A549 (cell line): ENCODE measurements at regions not wholly inside any gene's neighbourhood (a gene's known extent, or its start where the extent isn't known, plus 50 kb on each side); places are given as distances from the start of the nearest gene placed in this dataset.

Experiments
- ATAC-seq, 2 experiments: fragments of 200-7000 bp in 1 of 2; fragments of >200 bp in 1 of 2; cut with Nextera tagmentation in 1 of 2; cut with Tn5 transposase in 1 of 2; 3 replicates each; pipeline versions ENCODE4 v1.8.0 to v1.9.1; 2018 to 2020; ENCODE audit warnings: mild to moderate bottlenecking in 1 of 2, moderate library complexity in 1 of 2
- CTCF ChIA-PET: fragments of 300-600 bp; sonication (Branson Sonifier 250); formaldehyde crosslinking; extraction: SDS; loops from one replicate; lab custom pipeline; 2021; ENCODE audit warnings: antibody characterized with exemption, inconsistent platforms; lab: Yijun Ruan, JAX
- POLR2A ChIA-PET: fragments of 350-600 bp; formaldehyde crosslinking; extraction: SDS; loops from one replicate; lab custom pipeline; 2021; ENCODE audit warnings: antibody characterized with exemption, inconsistent platforms; lab: Yijun Ruan, JAX
- DNase-seq, 2 experiments: peaks; one replicate each; pipeline versions ENCODE4 v3.0.0 to v3.0.0-alpha.2; 2011 to 2016; ENCODE audit warnings: low read depth in 1 of 2, low spot score in 1 of 2
- FAIRE-seq: peaks from 2 replicates; lab custom pipeline; 2011; peaks lifted over from hg19 to GRCh38; lab: Jason Lieb, UNC
- H3K27ac ChIP-seq, 2 experiments: fragments of >200 bp; sonication (Bioruptor Twin); formaldehyde crosslinking; 3 replicates each; pipeline ENCODE4 v1.5.1; 2016 to 2017
- H3K4me1 ChIP-seq: fragments of >200 bp; sonication (Bioruptor Twin); formaldehyde crosslinking; 3 replicates; pipeline ENCODE4 v1.6.1; 2016
- H3K4me2 ChIP-seq: fragments of >200 bp; sonication (Bioruptor Twin); formaldehyde crosslinking; 3 replicates; pipeline ENCODE4 v1.6.1; 2016
- H3K4me3 ChIP-seq: fragments of >200 bp; sonication (Bioruptor Twin); formaldehyde crosslinking; 3 replicates; pipeline ENCODE4 v1.5.1; 2016
- H3K9me3 ChIP-seq: fragments of >200 bp; sonication (Bioruptor Twin); formaldehyde crosslinking; 3 replicates; pipeline ENCODE4 v1.6.1; 2016
- CBX2 ChIP-seq: fragments of 200-600 bp; sonication (generic); IDR thresholded peaks from 2 replicates; pipeline ENCODE4 v1.6.1; 2016; ENCODE audit warnings: low read depth, mild to moderate bottlenecking, borderline replicate concordance
- CHD2 ChIP-seq: fragments of 150-350 bp; IDR thresholded peaks from 2 replicates; pipeline ENCODE4 v1.6.1; 2014; ENCODE audit warnings: low read length; ENCODE audit not compliant: partially characterized antibody
- EHF ChIP-seq: fragments of 250-450 bp; sonication (Bioruptor Pico); IDR thresholded peaks from 2 replicates; pipeline ENCODE4 v1.5.0; 2020; ENCODE audit warnings: mild to moderate bottlenecking
- EHMT2 ChIP-seq: fragments of 200-600 bp; sonication (generic); IDR thresholded peaks from 2 replicates; pipeline ENCODE4 v1.6.1; 2016; ENCODE audit warnings: antibody characterized with exemption, low read depth, mild to moderate bottlenecking, moderate library complexity
- GATA3 ChIP-seq: IDR thresholded peaks from 2 replicates; pipeline ENCODE4 v1.6.1; 2012; ENCODE audit warnings: borderline replicate concordance
- HEYL ChIP-seq: fragments of 250-450 bp; sonication (Bioruptor Pico); IDR thresholded peaks from 2 replicates; pipeline ENCODE4 v1.8.0; 2021; ENCODE audit warnings: mild to moderate bottlenecking, moderate library complexity
- HOXA7 ChIP-seq: fragments of 250-450 bp; sonication (Bioruptor Pico); IDR thresholded peaks from 2 replicates; pipeline ENCODE4 v1.5.0; 2020; ENCODE audit warnings: mild to moderate bottlenecking, moderate library complexity
- JUN ChIP-seq, 2 experiments: fragments of >200 bp; sonication (Bioruptor Twin); formaldehyde crosslinking; IDR thresholded peaks; 2 replicates in 1 of 2; 3 replicates in 1 of 2; pipeline ENCODE4 v1.6.1; 2016 to 2017
- MAFK ChIP-seq: fragments of 450-650 bp; IDR thresholded peaks from 2 replicates; pipeline ENCODE4 v1.6.1; 2014; ENCODE audit not compliant: partially characterized antibody
- MAZ ChIP-seq: fragments of 150-350 bp; IDR thresholded peaks from 2 replicates; pipeline ENCODE4 v1.6.1; 2014; ENCODE audit warnings: antibody characterized with exemption, low read depth, low read length, borderline replicate concordance
- NFE2L2 ChIP-seq: fragments of 150-350 bp; conservative IDR thresholded peaks from 2 replicates; pipeline ENCODE4 v1.6.1; 2014; ENCODE audit warnings: low read length
- NPAS2 ChIP-seq: fragments of 250-450 bp; sonication (Bioruptor Pico); IDR thresholded peaks from 2 replicates; pipeline ENCODE4 v1.8.0; 2022; ENCODE audit warnings: mild to moderate bottlenecking, moderate library complexity, borderline replicate concordance
- RAD21 ChIP-seq, 2 experiments: fragments of >200 bp in 1 of 2; sonication (Bioruptor Twin) in 1 of 2; formaldehyde crosslinking in 1 of 2; IDR thresholded peaks in 1 of 2; conservative IDR thresholded peaks in 1 of 2; 2 replicates in 1 of 2; 3 replicates in 1 of 2; pipeline ENCODE4 v1.6.1; 2012 to 2018; ENCODE audit warnings: inconsistent platforms in 1 of 2
- SMC3 ChIP-seq: fragments of >200 bp; sonication (Bioruptor Twin); formaldehyde crosslinking; IDR thresholded peaks from 3 replicates; pipeline ENCODE4 v1.6.1; 2018; ENCODE audit warnings: inconsistent platforms
- SREBF2 ChIP-seq: fragments of 450-650 bp; IDR thresholded peaks from 2 replicates; pipeline ENCODE4 v1.6.1; 2014; ENCODE audit warnings: mild to moderate bottlenecking, moderate library complexity
- WGBS: methylation state at CpG from one replicate; pipeline ENCODE4 v1.1.6; 2017; ENCODE audit errors: missing lambda C conversion rate; 5-methylcytosine and 5-hydroxymethylcytosine counted together
- TF ChIP-seq, protein P1 (sequence below): IDR thresholded peaks from 2 replicates; pipeline ENCODE4 v1.6.1; 2012
- TF ChIP-seq, protein P2 (sequence below): IDR thresholded peaks from 2 replicates; pipeline ENCODE4 v1.6.1; 2012
- TF ChIP-seq, protein P3 (sequence below): fragments of 250-450 bp; sonication (Bioruptor Pico); IDR thresholded peaks from 2 replicates; pipeline ENCODE4 v1.5.0; 2021; ENCODE audit warnings: mild to moderate bottlenecking, moderate library complexity, borderline replicate concordance
- TF ChIP-seq, protein P4 (sequence below): fragments of 150-350 bp; IDR thresholded peaks from 2 replicates; pipeline ENCODE4 v1.6.1; 2014; ENCODE audit warnings: low read depth, mild to moderate bottlenecking, low read length
- TF ChIP-seq, protein P5 (sequence below): fragments of >200 bp; sonication (Bioruptor Twin); formaldehyde crosslinking; IDR thresholded peaks from 3 replicates; pipeline ENCODE4 v1.5.1; 2016

DNA sequence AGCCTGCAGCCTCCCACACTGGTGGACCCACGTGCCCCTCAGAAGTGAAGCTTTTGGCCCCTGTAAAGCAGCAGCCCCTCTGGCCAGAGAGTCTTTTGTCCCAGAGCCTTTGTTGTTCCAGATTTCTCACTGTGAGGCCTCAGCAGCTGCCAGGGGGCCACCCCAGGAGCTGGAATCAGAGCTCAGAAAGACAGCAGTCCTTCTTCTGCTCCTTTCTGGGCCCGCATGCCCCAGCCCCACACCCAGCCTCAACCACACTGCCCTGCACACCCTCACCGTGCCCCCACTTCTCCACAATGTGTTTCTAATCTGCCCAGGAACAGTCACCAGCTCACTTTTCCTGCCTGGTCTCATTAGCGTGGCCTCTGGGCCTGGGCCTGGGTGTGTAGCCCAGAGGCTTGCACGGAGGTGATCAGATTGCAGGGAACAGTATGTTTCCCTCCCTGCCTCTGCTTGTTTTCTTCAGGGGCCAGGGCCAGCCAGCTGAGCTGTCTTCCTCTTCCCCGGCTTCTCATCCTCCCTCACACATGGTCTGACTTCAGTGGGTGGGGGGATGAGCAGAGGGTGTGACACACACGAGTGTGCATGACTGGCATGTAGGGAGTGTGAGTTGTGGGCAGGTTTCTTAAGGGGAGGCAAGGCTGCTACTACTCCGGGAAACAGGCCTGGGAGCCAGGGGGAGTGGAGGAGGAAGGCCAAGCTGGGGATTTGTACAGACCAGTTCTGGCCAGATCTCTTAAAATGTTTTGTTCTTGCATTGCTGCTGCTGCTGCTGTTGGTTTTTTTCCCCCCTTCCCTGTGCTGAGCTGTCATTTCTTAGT lies 82.5 kb upstream of the ZNF648 start:
- no peaks in the 10 kb centered on the region for H3K4me1 ChIP-seq
- TF ChIP-seq, protein P1, sequence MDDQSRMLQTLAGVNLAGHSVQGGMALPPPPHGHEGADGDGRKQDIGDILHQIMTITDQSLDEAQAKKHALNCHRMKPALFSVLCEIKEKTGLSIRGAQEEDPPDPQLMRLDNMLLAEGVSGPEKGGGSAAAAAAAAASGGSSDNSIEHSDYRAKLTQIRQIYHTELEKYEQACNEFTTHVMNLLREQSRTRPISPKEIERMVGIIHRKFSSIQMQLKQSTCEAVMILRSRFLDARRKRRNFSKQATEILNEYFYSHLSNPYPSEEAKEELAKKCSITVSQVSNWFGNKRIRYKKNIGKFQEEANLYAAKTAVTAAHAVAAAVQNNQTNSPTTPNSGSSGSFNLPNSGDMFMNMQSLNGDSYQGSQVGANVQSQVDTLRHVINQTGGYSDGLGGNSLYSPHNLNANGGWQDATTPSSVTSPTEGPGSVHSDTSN, result no peak
- no peak for TF ChIP-seq EHF (CRISPR knock-in tag)
- TF ChIP-seq GATA3, result no peak
- TF ChIP-seq CHD2, result no peak
- TF ChIP-seq CBX2, result no peak
- TF ChIP-seq NFE2L2, result no peak
- TF ChIP-seq, all 56 proteins: peak for 0
- no peak overlapping the region for H3K27ac ChIP-seq
- DNase-seq, result no peak
- H3K4me3 ChIP-seq, result no peak overlapping the region
- POLR2A ChIA-PET, result no interaction called here
- no peaks in the 10 kb centered on the region for H3K9me3 ChIP-seq
- CTCF ChIA-PET, result interaction anchor here (0.6 to 7.1 kb wide), 51 partner anchors 9 to 1679 kb away, joined by 3 to 128 read pairs (median 4); partner anchors contain the start of gene GLUL
- ATAC-seq, result no peak; a peak in 2 of 6 replicates
- WGBS, result 57% methylated on average over 8 of the region's 8 CpGs
- no peak for FAIRE-seq
- no peak overlapping the region for H3K4me2 ChIP-seq

DNA sequence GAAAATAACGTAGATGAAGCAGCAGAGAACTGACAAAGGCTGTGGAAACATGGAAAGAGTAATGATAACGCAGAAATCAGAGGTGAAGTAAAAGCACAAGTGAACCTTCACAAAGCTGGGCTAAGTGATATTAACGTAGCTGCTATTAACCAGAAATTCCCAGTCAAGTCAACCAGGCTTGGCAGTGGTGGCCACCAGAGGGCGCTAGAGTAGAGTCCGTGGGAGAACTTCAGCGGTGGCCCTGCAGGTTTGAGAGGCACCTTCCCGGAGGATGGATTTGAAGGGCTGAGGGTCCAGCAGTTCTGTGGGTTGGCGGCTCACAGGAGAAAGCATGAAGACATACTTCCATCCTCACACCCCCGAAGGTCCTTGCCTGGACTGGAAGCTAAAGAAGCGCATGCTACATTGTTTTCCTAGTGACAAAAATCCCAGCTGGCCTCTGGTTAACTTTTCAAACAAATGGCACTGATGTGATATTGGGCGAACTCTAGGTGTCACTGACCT lies 81.7 kb upstream of the ZNF648 start:
- ATAC-seq (peak; percentile 87 to 97; a peak in 5 of 6 replicates), FAIRE-seq (peak; percentile 84)
- Histone ChIP-seq H3K4me1 (no peaks in the 10 kb centered on the region), H3K9me3 (no peaks in the 10 kb centered on the region), H3K27ac (no peak overlapping the region)
- POLR2A ChIA-PET, result interaction anchor here (1.0 kb wide), 1 partner anchor 253 kb away, joined by 13 read pairs; no protein-coding TSS in a partner anchor
- TF ChIP-seq, protein P2, sequence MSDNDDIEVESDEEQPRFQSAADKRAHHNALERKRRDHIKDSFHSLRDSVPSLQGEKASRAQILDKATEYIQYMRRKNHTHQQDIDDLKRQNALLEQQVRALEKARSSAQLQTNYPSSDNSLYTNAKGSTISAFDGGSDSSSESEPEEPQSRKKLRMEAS, result no peak
- peak; percentile 78 to 85 for TF ChIP-seq RAD21 (conservative IDR thresholded peaks at IDR 0.05 in 1 of 2, IDR thresholded peaks at IDR 0.05 in 1 of 2)
- no peak for TF ChIP-seq MAZ
- no peak for TF ChIP-seq HOXA7 (CRISPR knock-in tag)
- no peak for TF ChIP-seq SREBF2
- TF ChIP-seq HEYL, result no peak
- TF ChIP-seq EHMT2, result no peak
- TF ChIP-seq, protein P3, sequence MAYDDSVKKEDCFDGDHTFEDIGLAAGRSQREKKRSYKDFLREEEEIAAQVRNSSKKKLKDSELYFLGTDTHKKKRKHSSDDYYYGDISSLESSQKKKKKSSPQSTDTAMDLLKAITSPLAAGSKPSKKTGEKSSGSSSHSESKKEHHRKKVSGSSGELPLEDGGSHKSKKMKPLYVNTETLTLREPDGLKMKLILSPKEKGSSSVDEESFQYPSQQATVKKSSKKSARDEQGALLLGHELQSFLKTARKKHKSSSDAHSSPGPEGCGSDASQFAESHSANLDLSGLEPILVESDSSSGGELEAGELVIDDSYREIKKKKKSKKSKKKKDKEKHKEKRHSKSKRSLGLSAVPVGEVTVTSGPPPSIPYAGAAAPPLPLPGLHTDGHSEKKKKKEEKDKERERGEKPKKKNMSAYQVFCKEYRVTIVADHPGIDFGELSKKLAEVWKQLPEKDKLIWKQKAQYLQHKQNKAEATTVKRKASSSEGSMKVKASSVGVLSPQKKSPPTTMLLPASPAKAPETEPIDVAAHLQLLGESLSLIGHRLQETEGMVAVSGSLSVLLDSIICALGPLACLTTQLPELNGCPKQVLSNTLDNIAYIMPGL (CRISPR knock-in tag), result no peak
- TF ChIP-seq NPAS2 (CRISPR knock-in tag), result no peak
- no peak for TF ChIP-seq NFE2L2
- TF ChIP-seq MAFK, result no peak
- TF ChIP-seq SMC3, result peak; percentile 91
- TF ChIP-seq, protein P4, sequence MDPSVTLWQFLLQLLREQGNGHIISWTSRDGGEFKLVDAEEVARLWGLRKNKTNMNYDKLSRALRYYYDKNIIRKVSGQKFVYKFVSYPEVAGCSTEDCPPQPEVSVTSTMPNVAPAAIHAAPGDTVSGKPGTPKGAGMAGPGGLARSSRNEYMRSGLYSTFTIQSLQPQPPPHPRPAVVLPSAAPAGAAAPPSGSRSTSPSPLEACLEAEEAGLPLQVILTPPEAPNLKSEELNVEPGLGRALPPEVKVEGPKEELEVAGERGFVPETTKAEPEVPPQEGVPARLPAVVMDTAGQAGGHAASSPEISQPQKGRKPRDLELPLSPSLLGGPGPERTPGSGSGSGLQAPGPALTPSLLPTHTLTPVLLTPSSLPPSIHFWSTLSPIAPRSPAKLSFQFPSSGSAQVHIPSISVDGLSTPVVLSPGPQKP, result no peak
- TF ChIP-seq, protein P5, sequence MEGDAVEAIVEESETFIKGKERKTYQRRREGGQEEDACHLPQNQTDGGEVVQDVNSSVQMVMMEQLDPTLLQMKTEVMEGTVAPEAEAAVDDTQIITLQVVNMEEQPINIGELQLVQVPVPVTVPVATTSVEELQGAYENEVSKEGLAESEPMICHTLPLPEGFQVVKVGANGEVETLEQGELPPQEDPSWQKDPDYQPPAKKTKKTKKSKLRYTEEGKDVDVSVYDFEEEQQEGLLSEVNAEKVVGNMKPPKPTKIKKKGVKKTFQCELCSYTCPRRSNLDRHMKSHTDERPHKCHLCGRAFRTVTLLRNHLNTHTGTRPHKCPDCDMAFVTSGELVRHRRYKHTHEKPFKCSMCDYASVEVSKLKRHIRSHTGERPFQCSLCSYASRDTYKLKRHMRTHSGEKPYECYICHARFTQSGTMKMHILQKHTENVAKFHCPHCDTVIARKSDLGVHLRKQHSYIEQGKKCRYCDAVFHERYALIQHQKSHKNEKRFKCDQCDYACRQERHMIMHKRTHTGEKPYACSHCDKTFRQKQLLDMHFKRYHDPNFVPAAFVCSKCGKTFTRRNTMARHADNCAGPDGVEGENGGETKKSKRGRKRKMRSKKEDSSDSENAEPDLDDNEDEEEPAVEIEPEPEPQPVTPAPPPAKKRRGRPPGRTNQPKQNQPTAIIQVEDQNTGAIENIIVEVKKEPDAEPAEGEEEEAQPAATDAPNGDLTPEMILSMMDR, result peak; percentile 75
- TF ChIP-seq JUN (IDR thresholded peaks at IDR 0.05), result no peak
- TF ChIP-seq EHF (CRISPR knock-in tag), result no peak
- TF ChIP-seq, all 56 proteins: peak for 3
- 9% methylated on average over 11 of the region's 11 CpGs for WGBS
- Histone ChIP-seq H3K4me3 (no peak overlapping the region), H3K4me2 (no peak overlapping the region)
- peak; percentile 54 to 78 for DNase-seq
- CTCF ChIA-PET, result interaction anchor here (0.6 to 7.1 kb wide), 69 partner anchors 9 to 1678 kb away, joined by 3 to 128 read pairs (median 4); partner anchors contain the start of gene GLUL
